ENCODE measurements at regions not wholly inside any gene's neighbourhood (a gene's known extent, or its start where the extent isn't known, plus 50 kb on each side); places are given as distances from the start of the nearest gene placed in this dataset.

- TF ChIP-seq CTCF (IDR thresholded peaks at IDR 0.05) (no peak), POLR2A (IDR thresholded peaks at IDR 0.05) (no peak)
Measured at GRCh38 chr5:28430565-28431178, 1392.3 kb upstream of the CDH9 start.

Data from Peyer's patch (tissue), 4 donors.